ENCODE measurements at regions not wholly inside any gene's neighbourhood (a gene's known extent, or its start where the extent isn't known, plus 50 kb on each side); places are given as distances from the start of the nearest gene placed in this dataset.
"Not testable (repeated sequence)": the region's sequence is repeated elsewhere in the genome, so short reads cannot be mapped to it uniquely, and the experiment has no call there.

GRCh38 chrX:114087543-114087942 is 496.3 kb upstream of the HTR2C start:
- no peak for DNase-seq (ENCODE audit: low read depth)

GRCh38 chrX:114077773-114078172 is 506.1 kb upstream of the HTR2C start:
- DNase-seq (ENCODE audit: low read depth), result no peak

- DNase-seq (ENCODE audit: low read depth), result no peak
These were observed 508.7 kb upstream of the HTR2C start for GRCh38 chrX:114075073-114075673.

GRCh38 chrX:114073926-114074325 is 510.0 kb upstream of the HTR2C start:
- no peak for DNase-seq (ENCODE audit: low read depth)

- DNase-seq (ENCODE audit: low read depth), result no peak
These were observed 512.5 kb upstream of the HTR2C start for GRCh38 chrX:114071412-114071811.

GRCh38 chrX:114065577-114066223 is 518.2 kb upstream of the HTR2C start:
- no peak for DNase-seq (ENCODE audit: low read depth)

- no peak for DNase-seq (ENCODE audit: low read depth)
These were observed 522.7 kb upstream of the HTR2C start for GRCh38 chrX:114061226-114061625.

- no peak for DNase-seq (ENCODE audit: low read depth)
These were observed 524.9 kb upstream of the HTR2C start for GRCh38 chrX:114058988-114059418.

GRCh38 chrX:114057422-114057821 is 526.5 kb upstream of the HTR2C start:
- not testable (repeated sequence) for DNase-seq (ENCODE audit: low read depth)

GRCh38 chrX:114051667-114052315 is 532.1 kb upstream of the HTR2C start:
- DNase-seq (ENCODE audit: low read depth), result no peak

- no peak for DNase-seq (ENCODE audit: low read depth)
These were observed 533.6 kb upstream of the HTR2C start for GRCh38 chrX:114050075-114050796.

GRCh38 chrX:114049063-114049462 is 534.8 kb upstream of the HTR2C start:
- DNase-seq (ENCODE audit: low read depth), result no peak

GRCh38 chrX:114047558-114047957 is 536.3 kb upstream of the HTR2C start:
- no peak for DNase-seq (ENCODE audit: low read depth)

- no peak for DNase-seq (ENCODE audit: low read depth)
These were observed 537.1 kb upstream of the HTR2C start for GRCh38 chrX:114046695-114047279.

GRCh38 chrX:114041470-114041869 is 542.4 kb upstream of the HTR2C start:
- DNase-seq (ENCODE audit: low read depth), result not testable (repeated sequence)

GRCh38 chrX:114040661-114041269 is 543.1 kb upstream of the HTR2C start:
- DNase-seq (ENCODE audit: low read depth), result not testable (repeated sequence)

GRCh38 chrX:114040111-114040510 is 543.8 kb upstream of the HTR2C start:
- not testable (repeated sequence) for DNase-seq (ENCODE audit: low read depth)

GRCh38 chrX:114038358-114038757 is 545.5 kb upstream of the HTR2C start:
- no peak for DNase-seq (ENCODE audit: low read depth)

GRCh38 chrX:114037515-114037914 is 546.4 kb upstream of the HTR2C start:
- DNase-seq (ENCODE audit: low read depth), result no peak

GRCh38 chrX:114028907-114029662 is 554.8 kb upstream of the HTR2C start:
- no peak for DNase-seq (ENCODE audit: low read depth)

GRCh38 chrX:114017086-114017485 is 566.8 kb upstream of the HTR2C start:
- DNase-seq (ENCODE audit: low read depth), result no peak
